Esophagus squamous epithelium (tissue), 4 donors: ENCODE measurements at regions not wholly inside any gene's neighbourhood (a gene's known extent, or its start where the extent isn't known, plus 50 kb on each side); places are given as distances from the start of the nearest gene placed in this dataset.

Experiments
- POLR2A ChIP-seq, 4 donors: fragments of 450-650 bp; IDR thresholded peaks; one replicate each; pipeline ENCODE4 v1.6.1; 2017; ENCODE audit warnings: antibody characterized with exemption in 4 of 4, mild to moderate bottlenecking in 4 of 4, moderate library complexity in 3 of 4
- TF ChIP-seq, protein P1 (sequence below), 6 experiments: fragments of 450-650 bp in 4 of 6; fragments of 200-600 bp in 2 of 6; sonication (generic) in 2 of 6; IDR thresholded peaks; one replicate each; pipeline ENCODE4 v1.5.1; 2016 to 2019; ENCODE audit warnings: antibody characterized with exemption in 6 of 6, mild to moderate bottlenecking in 4 of 6, moderate library complexity in 4 of 6

- TF ChIP-seq, protein P1, sequence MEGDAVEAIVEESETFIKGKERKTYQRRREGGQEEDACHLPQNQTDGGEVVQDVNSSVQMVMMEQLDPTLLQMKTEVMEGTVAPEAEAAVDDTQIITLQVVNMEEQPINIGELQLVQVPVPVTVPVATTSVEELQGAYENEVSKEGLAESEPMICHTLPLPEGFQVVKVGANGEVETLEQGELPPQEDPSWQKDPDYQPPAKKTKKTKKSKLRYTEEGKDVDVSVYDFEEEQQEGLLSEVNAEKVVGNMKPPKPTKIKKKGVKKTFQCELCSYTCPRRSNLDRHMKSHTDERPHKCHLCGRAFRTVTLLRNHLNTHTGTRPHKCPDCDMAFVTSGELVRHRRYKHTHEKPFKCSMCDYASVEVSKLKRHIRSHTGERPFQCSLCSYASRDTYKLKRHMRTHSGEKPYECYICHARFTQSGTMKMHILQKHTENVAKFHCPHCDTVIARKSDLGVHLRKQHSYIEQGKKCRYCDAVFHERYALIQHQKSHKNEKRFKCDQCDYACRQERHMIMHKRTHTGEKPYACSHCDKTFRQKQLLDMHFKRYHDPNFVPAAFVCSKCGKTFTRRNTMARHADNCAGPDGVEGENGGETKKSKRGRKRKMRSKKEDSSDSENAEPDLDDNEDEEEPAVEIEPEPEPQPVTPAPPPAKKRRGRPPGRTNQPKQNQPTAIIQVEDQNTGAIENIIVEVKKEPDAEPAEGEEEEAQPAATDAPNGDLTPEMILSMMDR (IDR thresholded peaks at IDR 0.05) = no peak
- TF ChIP-seq POLR2A (IDR thresholded peaks at IDR 0.05) = no peak
These were observed 611.2 kb downstream of the UTRN start for GRCh38 chr6:144896289-144896688.
